COLO668 (cell line): ENCODE measurements at regions not wholly inside any gene's neighbourhood (a gene's known extent, or its start where the extent isn't known, plus 50 kb on each side); places are given as distances from the start of the nearest gene placed in this dataset.
"Not testable (repeated sequence)": the region's sequence is repeated elsewhere in the genome, so short reads cannot be mapped to it uniquely, and the experiment has no call there.

Experiments
- DNase-seq: peaks from one replicate; lab custom pipeline; 2025; ENCODE audit not compliant: unreplicated experiment; lab: John Stamatoyannopoulos, UW

- no peak for DNase-seq
Observed at GRCh38 chr3:78497767-78498166, 1270.0 kb downstream of the ROBO1 start.

GRCh38 chr3:78506061-78506460 lies 1261.7 kb downstream of the ROBO1 start:
- DNase-seq, result no peak

GRCh38 chr3:78506581-78507195 lies 1261.1 kb downstream of the ROBO1 start:
- no peak for DNase-seq

- DNase-seq, result no peak
Observed at GRCh38 chr3:78507196-78507984, 1260.4 kb downstream of the ROBO1 start.

GRCh38 chr3:78511840-78512239 lies 1256.0 kb downstream of the ROBO1 start:
- no peak for DNase-seq

GRCh38 chr3:78512786-78513185 lies 1255.0 kb downstream of the ROBO1 start:
- not testable (repeated sequence) for DNase-seq

GRCh38 chr3:78516437-78516836 lies 1251.4 kb downstream of the ROBO1 start:
- DNase-seq, result no peak

GRCh38 chr3:78516937-78517336 lies 1250.9 kb downstream of the ROBO1 start:
- no peak for DNase-seq

GRCh38 chr3:78517965-78518364 lies 1249.8 kb downstream of the ROBO1 start:
- DNase-seq, result no peak

- no peak for DNase-seq
Observed at GRCh38 chr3:78519281-78519680, 1248.5 kb downstream of the ROBO1 start.

- no peak for DNase-seq
Observed at GRCh38 chr3:78529601-78530000, 1238.2 kb downstream of the ROBO1 start.

- no peak for DNase-seq
Observed at GRCh38 chr3:78540485-78540884, 1227.3 kb downstream of the ROBO1 start.

- DNase-seq, result no peak
Observed at GRCh38 chr3:78545827-78546226, 1222.0 kb downstream of the ROBO1 start.
